Neural progenitor cell (in vitro differentiated cells): ENCODE measurements at regions not wholly inside any gene's neighbourhood (a gene's known extent, or its start where the extent isn't known, plus 50 kb on each side); places are given as distances from the start of the nearest gene placed in this dataset.

Source experiments
- CTCF ChIP-seq: fragments of 200-600 bp; sonication (generic); IDR thresholded peaks from 2 replicates; pipeline ENCODE4 v1.5.1; 2017; ENCODE audit warnings: antibody characterized with exemption, mild to moderate bottlenecking
- EZH2 ChIP-seq: fragments of 200-600 bp; sonication (generic); IDR thresholded peaks from 2 replicates; pipeline ENCODE4 v1.6.1; 2017; ENCODE audit warnings: antibody characterized with exemption, mild to moderate bottlenecking, moderate library complexity
- EZH2phosphoT487 ChIP-seq: fragments of 200-600 bp; sonication (generic); IDR thresholded peaks from 2 replicates; pipeline ENCODE4 v1.6.1; 2017; ENCODE audit warnings: antibody characterized with exemption

GRCh38 chr11:44399968-44400367, 90.0 kb upstream of the ALX4 start:
- no peak for TF ChIP-seq CTCF
- TF ChIP-seq EZH2, result no peak
- TF ChIP-seq EZH2phosphoT487, result no peak
